HTR-8/SVneo (cell line): ENCODE measurements at regions not wholly inside any gene's neighbourhood (a gene's known extent, or its start where the extent isn't known, plus 50 kb on each side); places are given as distances from the start of the nearest gene placed in this dataset.
A peak's percentile ranks its signal among the peaks of the same experiment; 100 is the strongest.

Experiments used
- DNase-seq: peaks from one replicate; pipeline ENCODE4 v3.0.0; 2011; ENCODE audit warnings: low spot score, mixed read lengths; ENCODE audit not compliant: insufficient read length
- FAIRE-seq: peaks from 2 replicates; lab custom pipeline; 2011; peaks lifted over from hg19 to GRCh38; lab: Jason Lieb, UNC

DNA sequence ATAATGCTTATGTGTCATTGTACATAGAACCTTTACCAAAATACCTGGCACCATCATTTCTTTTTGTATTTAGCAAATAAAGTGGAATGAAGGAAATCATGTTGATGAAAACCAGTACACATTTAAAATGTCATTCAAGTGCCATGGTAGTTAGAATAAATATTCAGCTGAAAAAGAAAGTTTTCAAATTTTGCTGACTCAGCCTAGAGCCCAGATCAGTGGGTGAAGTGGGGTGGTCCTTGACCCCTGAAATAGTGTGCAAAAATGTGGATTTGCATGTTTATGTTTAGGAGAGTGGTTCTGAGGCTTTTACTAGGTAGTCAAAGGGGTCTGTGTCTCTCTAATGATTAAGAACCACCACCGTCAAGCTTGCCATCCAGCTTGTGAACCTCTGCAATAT, 418.7 kb downstream of the ETNK1 start:
- FAIRE-seq: no peak
- DNase-seq: no peak

DNA sequence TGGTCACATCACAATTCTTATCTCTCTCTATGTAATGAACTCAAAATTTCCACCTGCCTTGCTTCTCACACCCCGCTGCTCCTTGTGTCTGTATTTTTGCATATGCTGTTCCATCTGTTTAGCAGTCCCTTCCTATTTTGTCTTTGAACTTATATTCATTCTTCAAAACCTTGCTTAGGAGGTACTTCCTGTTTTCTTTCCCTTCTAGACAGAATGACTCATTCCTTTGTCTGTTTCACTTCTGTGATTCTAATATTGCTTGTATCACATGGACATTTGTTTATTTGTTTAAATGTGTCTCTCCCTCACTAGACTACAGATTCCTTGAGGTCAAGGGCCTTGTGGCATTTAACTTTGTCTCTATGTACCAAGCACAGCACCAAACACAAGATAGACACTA, 424.2 kb downstream of the ETNK1 start:
- DNase-seq (no peak), FAIRE-seq (no peak)

DNA sequence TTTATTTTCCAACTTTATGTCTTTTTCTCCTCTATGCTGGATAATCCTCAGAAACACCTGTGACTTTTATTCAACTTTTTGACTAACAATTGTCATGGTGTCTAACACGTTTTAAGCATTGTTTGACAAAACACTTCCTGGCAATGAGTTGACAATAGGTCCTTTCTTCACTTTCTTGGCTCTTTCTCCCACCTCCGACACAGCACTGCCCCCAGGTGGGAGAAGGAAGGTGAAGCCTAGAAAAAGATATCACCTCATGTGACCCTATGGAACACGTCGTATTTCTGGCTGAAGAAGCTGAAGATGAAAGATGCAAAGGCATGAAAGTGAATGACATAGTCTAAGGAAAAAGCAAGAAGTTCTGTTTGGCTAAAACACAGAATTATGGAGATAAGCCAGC, 430.0 kb downstream of the ETNK1 start:
- no peak for DNase-seq

DNA sequence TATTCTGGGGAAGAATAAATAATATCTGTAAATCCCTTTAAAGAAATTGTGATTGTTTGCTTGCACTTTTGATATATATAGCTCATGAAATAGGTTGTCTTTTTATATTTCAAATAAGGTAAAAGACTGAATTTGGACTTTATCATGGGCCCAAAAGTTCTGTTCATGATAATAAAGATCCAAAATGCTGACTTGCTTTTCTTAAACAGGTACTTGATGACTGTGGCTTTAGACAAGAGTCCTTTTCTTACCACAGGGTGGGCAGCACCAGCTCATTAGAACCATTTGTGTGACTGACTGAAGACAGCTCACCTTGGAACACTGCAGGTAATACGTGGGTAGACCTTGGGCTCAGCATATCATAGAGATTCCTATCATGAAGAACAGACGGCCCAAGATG, 432.6 kb downstream of the ETNK1 start:
- DNase-seq (no peak), FAIRE-seq (peak; percentile 26)

More for the DNA sequence above, 430.0 kb downstream of the ETNK1 start:
- peak; percentile 60 for FAIRE-seq

DNA sequence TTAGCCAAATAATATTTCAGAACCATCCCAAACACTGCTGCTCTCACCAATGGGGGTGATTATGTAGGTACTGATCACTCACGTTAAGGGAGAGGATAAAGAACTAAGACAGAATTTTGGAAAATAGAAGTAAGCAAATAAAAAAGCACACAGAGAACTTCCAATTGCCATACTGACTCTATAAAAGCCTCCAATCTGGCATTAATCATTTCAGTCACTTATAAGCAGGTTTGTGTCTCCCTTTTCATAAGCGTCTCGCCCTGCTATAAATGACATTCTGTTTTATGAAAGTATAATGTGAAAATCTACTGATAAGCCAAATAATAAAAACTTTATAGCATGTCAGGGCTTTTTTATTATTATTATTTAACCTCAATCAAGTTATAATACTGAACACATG, 435.2 kb downstream of the ETNK1 start:
- FAIRE-seq: no peak
- DNase-seq: no peak

DNA sequence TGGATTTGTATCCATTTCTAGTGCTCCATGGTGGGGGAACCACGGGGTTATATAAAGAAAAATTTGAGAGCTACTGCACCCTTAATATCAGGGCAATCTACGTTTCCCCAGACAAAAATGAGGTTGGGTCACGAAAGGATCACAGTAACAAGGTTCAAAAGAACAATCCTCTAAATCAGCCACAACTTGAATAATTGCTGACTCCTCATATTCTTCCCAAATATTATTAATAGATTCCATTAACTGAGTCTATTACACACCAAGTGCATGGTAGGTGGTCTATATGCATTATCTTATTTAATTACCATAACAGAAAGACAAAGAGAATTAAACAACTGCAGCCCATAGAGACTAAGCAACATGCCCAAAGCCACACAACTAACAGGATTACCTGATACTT, 438.2 kb downstream of the ETNK1 start:
- DNase-seq: no peak
- no peak for FAIRE-seq

DNA sequence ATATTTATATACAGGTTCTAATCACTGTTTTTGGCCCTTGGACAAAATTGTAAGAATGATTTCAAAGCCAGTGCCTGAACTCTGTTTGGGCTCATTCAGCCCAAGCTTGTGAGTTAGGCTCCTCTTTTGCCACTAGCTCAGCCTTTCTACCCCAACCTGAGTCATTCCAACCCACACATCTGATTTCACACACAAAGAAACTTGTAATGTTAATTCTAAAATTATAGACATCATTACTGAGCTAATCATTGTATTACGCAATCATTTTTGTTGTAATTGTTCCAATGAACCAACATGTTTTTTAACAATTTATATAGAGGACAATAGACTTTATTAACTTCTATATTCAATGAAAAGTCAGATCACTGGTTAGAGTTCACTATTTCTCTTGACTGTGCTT, 441.1 kb downstream of the ETNK1 start:
- DNase-seq (no peak), FAIRE-seq (no peak)

DNA sequence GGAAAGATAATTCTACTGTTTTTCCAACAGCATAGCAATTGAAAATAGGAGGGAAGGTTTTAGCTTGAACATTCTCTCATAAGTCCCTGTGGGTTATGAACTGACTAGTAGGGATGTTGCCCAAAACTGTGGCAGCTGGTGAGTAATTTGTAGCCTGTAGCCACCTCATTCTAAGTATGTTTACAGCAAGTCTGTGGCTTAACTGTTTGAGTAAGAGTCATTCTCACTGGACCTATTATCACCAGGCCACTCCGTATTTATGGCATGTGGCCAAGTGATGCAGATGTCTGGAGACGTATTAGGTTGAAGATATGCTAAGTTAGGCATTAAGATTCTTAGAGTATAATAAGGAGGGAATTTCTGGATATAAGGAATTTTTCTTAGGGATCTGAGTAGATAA, 458.3 kb downstream of the ETNK1 start:
- FAIRE-seq: no peak
- no peak for DNase-seq

DNA sequence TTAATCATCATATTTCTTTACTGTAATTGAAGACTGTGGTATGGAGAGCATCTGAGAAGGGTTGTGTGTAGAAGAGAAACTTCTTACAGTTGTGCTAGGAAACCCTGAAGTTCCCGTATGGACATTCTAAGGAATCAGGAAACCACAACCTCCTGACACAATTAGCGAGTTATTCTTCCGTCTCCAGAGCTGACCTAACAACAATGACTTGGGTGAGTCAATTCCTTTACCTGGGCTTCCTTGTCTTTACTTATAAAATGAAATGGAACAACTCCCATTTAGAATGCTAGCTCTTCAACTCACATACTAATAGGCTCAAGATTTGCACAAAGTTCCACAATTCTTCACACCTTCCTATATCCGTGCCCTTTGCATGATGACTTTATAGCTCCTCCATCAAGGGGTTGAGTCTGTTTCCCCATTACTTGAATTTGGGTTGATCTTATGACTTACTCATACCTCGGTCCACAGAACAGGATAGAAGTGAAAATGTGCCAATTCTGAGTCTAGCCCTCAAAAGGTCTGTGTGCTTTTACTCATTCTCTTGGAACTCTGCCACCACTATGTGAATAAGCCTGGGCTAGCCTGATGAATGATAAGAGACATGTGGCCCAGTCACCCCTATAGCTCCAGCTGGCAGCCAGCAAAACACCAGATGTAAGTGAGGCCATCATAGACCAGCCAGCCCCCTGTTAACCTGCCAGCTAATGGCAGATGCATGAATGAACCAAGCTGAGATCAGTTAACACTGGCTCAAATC, 459.4 kb downstream of the ETNK1 start:
- DNase-seq (no peak), FAIRE-seq (peak; percentile 57)

DNA sequence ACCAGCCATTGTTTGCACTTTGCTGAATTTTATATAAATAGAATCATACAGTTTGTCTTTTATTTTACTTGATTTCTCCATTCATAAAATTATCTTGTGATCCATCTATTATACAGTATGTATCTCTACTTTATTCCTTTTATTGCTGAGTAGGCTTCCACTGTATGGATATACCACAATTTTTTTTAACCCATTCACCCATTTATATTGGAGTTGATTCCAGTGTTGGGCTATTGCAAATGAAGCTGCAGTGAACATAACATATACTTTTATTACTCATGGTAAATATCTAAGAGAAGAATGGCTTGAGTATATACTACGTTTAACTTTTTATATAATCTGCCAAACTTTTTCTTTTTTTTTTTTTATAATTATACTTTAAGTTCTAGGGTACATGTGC, 463.6 kb downstream of the ETNK1 start:
- DNase-seq: no peak
- FAIRE-seq: no peak

DNA sequence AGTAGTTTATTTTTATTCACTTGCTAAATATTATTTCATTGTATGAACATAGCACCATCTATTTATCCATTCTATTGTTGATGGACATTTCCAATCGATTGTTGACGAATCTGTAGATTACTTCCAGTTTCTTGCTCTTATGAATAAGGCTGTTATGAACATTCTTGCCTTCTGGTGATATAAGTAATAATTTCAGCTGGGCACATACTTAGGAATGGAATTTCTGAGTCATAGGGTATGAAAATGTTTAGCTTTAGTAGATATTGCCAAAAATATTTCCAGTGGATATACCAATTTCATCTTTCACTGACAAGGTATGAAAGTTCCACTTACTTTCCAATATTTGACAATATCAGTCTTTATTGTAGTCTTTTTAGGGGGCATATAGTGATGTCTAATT, 468.5 kb downstream of the ETNK1 start:
- FAIRE-seq (no peak), DNase-seq (no peak)

DNA sequence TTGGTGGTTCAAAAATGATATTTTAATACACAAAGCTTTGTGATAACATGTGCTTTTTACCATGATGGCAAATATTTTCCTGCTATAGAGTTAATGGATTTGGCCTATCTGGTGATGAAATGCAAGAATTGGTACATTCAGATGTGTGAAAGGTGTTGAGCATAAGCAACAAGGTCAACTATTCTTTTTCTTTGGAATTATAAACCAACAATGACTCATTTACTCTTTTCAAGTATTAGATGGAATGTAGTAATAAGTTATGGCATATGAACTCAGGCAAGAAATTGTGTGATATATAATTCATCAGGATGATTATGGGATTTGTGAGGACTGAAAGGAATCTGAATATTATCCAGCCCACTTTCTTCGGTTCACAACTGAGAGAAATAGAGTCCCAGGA, 471.4 kb downstream of the ETNK1 start:
- FAIRE-seq (peak; percentile 31), DNase-seq (no peak)

DNA sequence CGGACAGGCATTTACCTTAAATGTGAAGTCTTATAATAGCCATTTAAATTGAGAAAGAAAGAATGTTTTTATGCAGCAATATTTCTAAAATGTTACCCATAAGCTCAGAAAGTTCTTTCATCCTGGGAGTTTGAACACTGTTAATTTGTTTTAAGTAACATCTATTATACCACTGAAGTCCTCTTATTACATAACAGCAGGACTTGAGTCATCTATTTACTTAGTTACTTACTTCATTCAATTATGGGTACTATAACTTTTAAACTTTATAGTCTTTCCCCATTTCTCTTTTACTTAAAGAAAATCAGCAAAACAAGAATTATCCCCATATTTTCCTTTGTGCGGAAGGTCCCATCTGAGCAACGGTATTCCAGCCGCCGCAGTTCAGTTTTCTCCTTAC, 473.1 kb downstream of the ETNK1 start:
- no peak for FAIRE-seq
- no peak for DNase-seq

DNA sequence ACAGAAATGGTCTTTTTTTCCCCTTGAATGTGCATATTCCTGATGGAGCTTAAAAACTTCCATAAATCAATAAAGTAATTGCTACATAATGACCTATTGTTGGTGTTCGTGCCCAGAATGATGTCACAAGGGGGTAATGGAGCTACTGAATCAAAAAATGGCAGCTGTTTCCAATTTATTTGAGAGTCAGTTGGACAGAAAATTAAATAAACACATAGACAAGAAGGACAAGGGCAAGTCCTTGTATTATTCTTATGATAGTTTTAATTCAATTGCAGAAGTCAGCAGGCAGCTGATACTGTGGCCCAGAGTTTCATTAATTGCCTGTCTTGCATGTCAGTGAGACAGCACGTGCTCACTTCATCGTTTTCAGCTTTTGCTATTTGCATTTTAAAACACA, 473.5 kb downstream of the ETNK1 start:
- FAIRE-seq: no peak
- no peak for DNase-seq

DNA sequence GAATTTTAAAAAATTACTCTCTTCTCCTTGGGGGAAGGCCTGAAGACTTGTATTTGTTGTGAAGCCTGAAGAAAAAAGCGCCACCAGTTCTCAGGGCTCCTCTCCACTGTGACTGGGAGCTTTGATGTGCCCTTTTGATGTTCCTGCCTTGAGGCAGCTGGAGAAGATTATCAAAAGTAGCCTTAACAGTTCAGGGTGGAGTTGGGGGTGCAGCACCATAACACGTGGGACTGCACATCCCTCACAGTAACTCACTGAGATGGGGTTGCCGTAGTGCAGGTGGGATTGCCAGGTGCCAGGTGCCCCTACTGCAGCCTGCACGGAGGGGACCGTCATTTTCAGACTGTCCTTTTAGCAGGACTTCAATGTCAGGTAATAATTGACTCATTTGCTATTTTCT, 474.1 kb downstream of the ETNK1 start:
- DNase-seq (no peak), FAIRE-seq (no peak)

DNA sequence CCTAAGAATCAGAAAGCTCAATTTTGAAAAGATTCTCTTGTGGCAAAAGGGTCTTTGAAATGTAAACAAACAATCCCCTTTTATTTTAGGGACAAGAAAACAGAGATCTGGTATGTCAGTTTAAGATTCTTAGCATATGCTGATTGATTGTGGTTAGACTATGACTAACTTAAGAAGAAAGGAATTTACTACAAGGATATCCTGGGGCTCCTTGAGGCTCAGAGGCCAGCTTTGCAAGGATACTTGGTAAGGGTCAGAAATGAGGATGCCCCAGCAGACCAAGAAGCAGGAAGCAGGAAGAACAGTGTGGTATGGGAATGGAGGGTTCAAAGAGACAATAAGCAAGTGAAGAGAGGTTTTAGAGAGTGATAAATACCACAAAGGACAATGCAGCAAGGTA, 474.6 kb downstream of the ETNK1 start:
- no peak for DNase-seq
- no peak for FAIRE-seq

DNA sequence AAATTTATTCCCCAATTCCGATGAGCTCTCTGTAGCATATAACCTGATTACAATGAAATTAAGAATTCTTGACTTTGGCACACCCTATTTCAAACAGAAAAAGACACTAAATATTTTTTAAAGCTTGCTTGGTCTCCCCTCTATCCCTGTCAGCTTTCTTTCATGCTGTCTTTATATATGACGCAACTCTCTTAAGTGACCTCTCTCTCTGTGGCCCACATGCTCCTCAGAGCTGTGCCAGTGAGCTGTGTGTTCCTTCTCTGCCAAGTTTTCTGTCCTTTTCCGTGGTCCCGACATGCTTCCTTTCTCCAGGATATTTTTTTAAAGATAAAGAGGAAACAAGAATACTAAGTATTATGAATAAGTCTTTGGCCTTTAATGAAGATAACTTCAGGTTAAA, 484.0 kb downstream of the ETNK1 start:
- DNase-seq (no peak), FAIRE-seq (no peak)

DNA sequence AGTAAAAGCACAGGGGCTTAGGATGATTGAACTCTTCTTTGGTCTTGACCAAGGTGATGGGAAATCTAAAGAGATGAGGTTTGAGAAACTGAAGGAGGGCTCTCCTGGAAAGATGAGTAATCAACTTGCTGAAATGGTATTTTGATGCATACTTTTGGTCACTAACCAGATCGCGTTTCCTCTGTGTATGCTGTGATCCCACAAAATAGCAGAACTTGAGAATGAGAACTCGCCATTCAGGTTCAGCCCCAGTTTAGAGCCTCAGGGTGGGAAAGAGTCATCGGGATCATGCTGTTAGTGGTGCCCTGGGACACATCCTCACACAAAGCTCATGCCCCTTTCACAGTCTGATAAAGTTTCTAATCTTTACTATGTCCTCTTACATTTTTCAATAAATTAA, 488.8 kb downstream of the ETNK1 start:
- DNase-seq (no peak), FAIRE-seq (no peak)

DNA sequence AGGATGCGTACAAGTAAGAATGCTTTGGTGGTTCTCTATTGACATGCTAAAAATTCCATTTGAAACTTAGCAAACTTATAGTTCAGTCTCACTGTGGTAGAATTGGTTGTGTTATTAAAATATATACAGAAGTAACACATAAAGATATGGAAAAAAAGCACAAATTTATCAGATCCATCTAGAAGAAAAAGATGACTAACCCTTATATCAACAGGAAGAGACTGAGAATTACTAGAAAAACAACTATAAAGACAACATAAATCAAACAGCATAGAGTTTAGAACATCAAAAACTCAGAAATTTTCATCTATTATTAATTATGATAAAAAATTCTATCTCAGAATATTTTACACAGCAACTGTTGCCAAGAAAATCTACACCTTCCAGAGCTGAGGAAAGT, 491.0 kb downstream of the ETNK1 start:
- FAIRE-seq (no peak), DNase-seq (no peak)

DNA sequence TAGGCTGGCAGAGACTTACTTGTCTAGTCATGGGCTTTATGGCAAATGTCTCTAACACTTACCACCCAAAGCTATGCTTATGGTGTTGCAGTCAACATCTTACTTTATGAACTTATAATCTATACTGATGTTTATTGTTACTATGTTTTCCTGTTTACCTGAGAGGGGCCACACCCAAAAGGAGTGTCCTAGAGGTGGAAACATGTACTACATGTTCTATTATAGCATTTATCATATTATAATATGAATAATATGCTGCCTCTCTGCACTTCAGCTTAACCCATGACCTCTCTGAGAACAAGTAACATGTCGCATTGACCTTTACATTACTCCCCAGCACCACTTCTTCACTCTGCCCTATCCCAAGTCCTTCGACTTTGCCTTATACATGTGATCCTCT, 501.8 kb downstream of the ETNK1 start:
- no peak for DNase-seq
- FAIRE-seq: peak; percentile 76

DNA sequence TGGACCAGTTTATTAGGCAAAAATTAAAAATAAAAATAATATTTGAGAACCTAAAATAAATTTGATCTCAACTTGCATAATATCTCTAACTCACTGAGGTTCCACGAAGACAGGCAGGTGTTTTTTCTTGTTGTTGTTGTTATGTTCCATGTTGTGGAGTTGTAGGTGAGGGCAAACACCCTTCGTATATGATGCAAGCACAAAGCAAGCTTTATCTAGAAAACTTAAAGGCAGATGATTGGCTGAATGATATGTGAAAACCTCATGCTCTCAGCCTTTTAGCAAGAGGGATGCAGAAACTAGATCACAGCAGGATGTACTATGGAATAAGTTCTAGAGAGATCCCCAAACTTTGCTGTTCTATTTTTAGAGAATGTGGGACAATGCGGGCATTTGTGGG, 502.7 kb downstream of the ETNK1 start:
- no peak for FAIRE-seq
- DNase-seq: no peak

DNA sequence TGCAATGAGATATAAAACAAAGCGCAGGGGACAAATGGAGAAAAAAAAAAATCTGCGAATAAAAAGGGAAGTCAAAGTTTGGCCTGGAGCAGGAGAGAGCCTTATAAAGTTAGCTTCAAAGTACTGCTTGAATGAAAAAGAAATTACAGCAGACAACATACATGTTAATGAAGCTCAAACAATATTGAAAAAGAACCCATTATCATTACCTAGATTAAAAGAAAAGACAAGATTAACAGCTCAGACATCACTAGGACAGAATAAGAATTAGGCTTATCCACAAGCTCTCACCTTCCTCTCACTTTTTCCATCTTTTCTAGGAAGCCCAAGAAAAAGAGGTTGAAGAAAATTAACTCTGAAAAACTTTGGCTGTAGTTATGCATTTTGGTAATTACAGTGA, 503.5 kb downstream of the ETNK1 start:
- DNase-seq: no peak
- FAIRE-seq: no peak

DNA sequence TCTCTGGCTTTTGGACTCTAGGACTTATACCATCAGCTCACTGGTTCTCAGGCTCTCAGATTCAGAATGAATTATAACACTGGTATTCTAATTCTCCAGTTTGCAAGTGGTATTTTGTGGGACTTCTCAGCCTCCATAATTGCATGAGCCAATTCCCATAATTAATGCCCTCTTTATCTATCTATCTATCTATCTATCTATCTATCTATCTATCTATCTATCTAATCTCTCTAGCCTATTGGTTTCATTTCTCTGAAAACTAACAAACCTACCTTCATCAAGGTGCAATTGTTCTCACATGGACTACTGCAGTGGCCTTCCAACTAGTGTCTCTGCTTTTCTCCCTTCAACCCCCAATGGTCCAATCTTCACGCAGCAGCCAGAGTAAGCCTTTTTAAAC, 507.4 kb downstream of the ETNK1 start:
- DNase-seq: no peak
- FAIRE-seq: no peak
